Thymus (tissue), 11 donors: ENCODE measurements at regions not wholly inside any gene's neighbourhood (a gene's known extent, or its start where the extent isn't known, plus 50 kb on each side); places are given as distances from the start of the nearest gene placed in this dataset.
"Not testable (repeated sequence)": the region's sequence is repeated elsewhere in the genome, so short reads cannot be mapped to it uniquely, and the experiment has no call there.

ENCODE experiments used
- DNase-seq, 9 donors: peaks; one replicate each; pipeline ENCODE4 v3.0.0-alpha.2; 2013; ENCODE audit warnings: low spot score in 9 of 9, low read depth in 6 of 9, missing footprints in 1 of 9
- H3K27ac ChIP-seq, 2 donors: one replicate each; pipeline ENCODE4 v1.5.1; 2013; ENCODE audit warnings: control low read depth in 1 of 2, low read depth in 1 of 2, low read length in 1 of 2, mild to moderate bottlenecking in 1 of 2, moderate library complexity in 1 of 2
- H3K27me3 ChIP-seq, 2 donors: one replicate each; pipeline ENCODE4 v1.5.1; 2013; ENCODE audit warnings: low read length in 1 of 2; ENCODE audit not compliant: control insufficient read depth in 2 of 2, insufficient read depth in 1 of 2
- H3K36me3 ChIP-seq, 2 donors: one replicate each; pipeline ENCODE4 v1.5.1; 2013; ENCODE audit warnings: low read length in 1 of 2, mild to moderate bottlenecking in 1 of 2, moderate library complexity in 1 of 2; ENCODE audit not compliant: control insufficient read depth in 2 of 2, insufficient read depth in 2 of 2
- H3K4me1 ChIP-seq, 2 donors: one replicate each; pipeline ENCODE4 v1.5.1; 2013; ENCODE audit warnings: low read length in 2 of 2; ENCODE audit not compliant: control insufficient read depth in 2 of 2, insufficient read depth in 2 of 2
- H3K4me3 ChIP-seq, 2 donors: one replicate each; pipeline ENCODE4 v1.5.1; 2013; ENCODE audit warnings: low read length in 2 of 2, control low read depth in 1 of 2, mild to moderate bottlenecking in 1 of 2
- H3K9me3 ChIP-seq, 2 donors: one replicate each; pipeline ENCODE4 v1.5.1; 2013; ENCODE audit warnings: low read length in 1 of 2, mild to moderate bottlenecking in 1 of 2; ENCODE audit not compliant: control insufficient read depth in 2 of 2, insufficient read depth in 1 of 2
- WGBS: extraction: QIAGEN DNeasy Blood & Tissue Kit; methylation state at CpG from one replicate; pipeline ENCODE4 v1.1.7; 2013; 5-methylcytosine and 5-hydroxymethylcytosine counted together
- donor health status: healthy.

- H3K27me3 ChIP-seq: no peaks in the 10 kb centered on the region
- 52% methylated on average over 1 of the region's 1 CpG for WGBS
- H3K4me1 ChIP-seq: no peaks in the 10 kb centered on the region
- no peak for DNase-seq
- H3K27ac ChIP-seq: no peak overlapping the region
- peaks cover 0 to 7% of the 10 kb centered on the region in 2 donors for H3K9me3 ChIP-seq
- no peaks in the 10 kb centered on the region for H3K36me3 ChIP-seq
- H3K4me3 ChIP-seq: no peak overlapping the region
These were observed 120.2 kb upstream of the MBNL1 start for GRCh38 chr3:152148579-152148978.

- Histone ChIP-seq H3K4me3 (no peak overlapping the region), H3K36me3 (no peaks in the 10 kb centered on the region), H3K27me3 (no peaks in the 10 kb centered on the region), H3K27ac (no peak overlapping the region), H3K9me3 (peaks cover 0 to 7% of the 10 kb centered on the region in 2 donors), H3K4me1 (no peaks in the 10 kb centered on the region)
- WGBS: 93% methylated on average over 1 of the region's 1 CpG
- DNase-seq: no peak
These were observed 118.9 kb upstream of the MBNL1 start for GRCh38 chr3:152149832-152150231.

DNA sequence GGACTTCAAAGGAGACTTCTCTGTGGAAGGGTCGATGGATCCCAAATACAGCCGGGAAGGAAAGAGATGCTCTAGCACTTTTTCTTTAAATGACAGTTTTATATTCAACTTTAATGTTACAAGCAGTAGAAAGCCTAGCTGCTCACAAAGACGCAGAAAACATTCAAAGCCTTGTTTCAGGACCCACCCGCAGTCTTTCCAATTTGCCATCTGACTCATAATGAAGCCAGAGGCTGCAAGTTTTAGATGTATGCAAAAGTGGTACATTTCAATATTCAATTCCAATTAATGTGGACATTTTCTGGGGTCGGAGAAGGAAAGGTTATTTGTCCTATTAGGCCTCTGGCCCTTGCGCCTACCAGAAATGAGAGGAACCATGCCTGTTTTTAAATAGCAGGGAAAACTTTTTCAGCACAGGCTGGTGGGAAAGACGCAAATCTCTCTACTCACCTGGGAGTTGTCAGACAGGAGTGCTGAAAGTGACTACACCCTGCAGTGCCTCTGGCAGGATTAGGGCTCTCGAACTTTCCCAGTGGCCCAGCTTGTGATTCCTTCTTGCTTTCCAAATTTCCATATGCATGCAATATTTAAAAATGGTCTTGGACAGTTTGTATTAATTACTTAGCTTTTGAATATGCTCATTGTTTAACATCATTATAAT lies 117.4 kb upstream of the MBNL1 start:
- Histone ChIP-seq H3K4me3 (no peak overlapping the region), H3K9me3 (peaks cover 0 to 7% of the 10 kb centered on the region in 2 donors), H3K27me3 (no peaks in the 10 kb centered on the region), H3K4me1 (no peaks in the 10 kb centered on the region), H3K27ac (no peak overlapping the region), H3K36me3 (no peaks in the 10 kb centered on the region)
- 83% methylated on average over 8 of the region's 8 CpGs for WGBS
- DNase-seq: no peak

DNA sequence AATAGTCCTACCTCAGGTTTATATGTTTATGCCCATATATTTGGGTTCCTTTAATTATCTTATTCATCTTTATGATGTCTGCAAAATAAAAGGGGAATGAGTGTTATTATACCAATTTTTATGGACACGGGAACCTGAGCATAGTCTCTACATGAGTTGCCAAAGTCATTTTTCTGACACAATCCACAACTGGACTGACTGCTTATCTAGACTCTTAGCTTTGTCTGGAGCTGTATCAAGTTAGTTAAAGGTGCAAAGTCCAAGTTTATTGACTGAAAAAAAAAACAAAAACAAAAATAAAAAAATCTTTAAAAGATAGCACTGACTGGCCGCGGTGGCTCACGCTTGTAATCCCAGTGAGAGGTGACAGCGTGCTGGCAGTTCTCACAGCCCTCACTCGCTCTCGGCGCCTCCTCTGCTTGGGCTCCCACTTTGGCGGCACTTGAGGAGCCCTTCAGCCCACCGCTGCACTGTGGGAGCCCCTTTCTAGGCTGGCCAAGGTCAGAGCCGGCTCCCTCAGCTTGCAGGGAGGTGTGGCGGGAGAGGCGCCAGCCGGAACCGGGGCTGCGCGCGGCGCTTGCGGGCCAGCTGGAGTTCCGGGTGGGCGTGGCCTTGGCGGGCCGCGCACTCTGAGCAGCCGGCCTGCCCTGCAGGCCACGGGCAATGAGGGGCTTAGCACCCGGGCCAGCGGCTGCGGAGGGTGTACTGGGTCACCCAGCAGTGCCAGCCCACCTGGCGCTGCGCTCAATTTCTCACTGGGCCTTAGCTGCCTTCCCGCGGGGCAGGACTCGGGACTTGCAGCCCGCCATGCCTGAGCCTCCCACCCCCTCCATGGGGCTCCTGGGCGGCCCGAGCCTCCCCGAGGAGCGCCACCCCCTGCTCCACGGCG lies 116.6 kb upstream of the MBNL1 start:
- H3K9me3 ChIP-seq, DNase-seq, H3K27me3 ChIP-seq, H3K27ac ChIP-seq, H3K36me3 ChIP-seq, H3K4me1 ChIP-seq, H3K4me3 ChIP-seq: not testable (repeated sequence)
- WGBS: 98% methylated on average over 42 of the region's 42 CpGs

GRCh38 chr3:152153115-152153514 lies 115.6 kb upstream of the MBNL1 start:
- H3K27me3 ChIP-seq, H3K4me1 ChIP-seq, H3K36me3 ChIP-seq, H3K27ac ChIP-seq, DNase-seq, H3K9me3 ChIP-seq, H3K4me3 ChIP-seq: not testable (repeated sequence)
- WGBS: 97% methylated on average over 5 of the region's 5 CpGs

GRCh38 chr3:152155246-152156020 lies 113.3 kb upstream of the MBNL1 start:
- 95% methylated on average over 5 of the region's 5 CpGs for WGBS
- no peak overlapping the region for H3K4me3 ChIP-seq
- H3K9me3 ChIP-seq: peaks cover 0 to 7% of the 10 kb centered on the region in 2 donors
- no peak overlapping the region for H3K27ac ChIP-seq
- H3K36me3 ChIP-seq: no peaks in the 10 kb centered on the region
- DNase-seq: no peak
- no peaks in the 10 kb centered on the region for H3K27me3 ChIP-seq
- no peaks in the 10 kb centered on the region for H3K4me1 ChIP-seq

DNA sequence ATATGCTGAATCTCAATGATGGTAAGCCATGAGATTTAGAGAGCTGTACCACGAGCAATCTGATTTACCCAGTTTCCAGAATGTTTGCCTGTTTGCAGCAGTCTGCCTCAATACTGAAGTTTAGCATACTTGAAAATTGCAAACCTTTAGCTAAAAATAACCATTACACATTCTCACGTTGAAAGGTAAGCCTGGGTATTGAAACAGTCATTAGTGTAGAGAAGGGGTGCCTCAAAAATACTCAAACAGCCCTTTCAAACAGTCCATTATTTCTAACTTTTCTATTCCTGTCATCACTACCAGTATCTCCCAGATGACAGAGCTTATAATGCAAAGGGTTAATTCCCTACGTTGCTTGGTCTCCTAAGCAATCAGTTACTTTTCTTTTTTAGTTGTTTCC lies 111.8 kb upstream of the MBNL1 start:
- Histone ChIP-seq H3K27me3 (no peaks in the 10 kb centered on the region), H3K36me3 (no peaks in the 10 kb centered on the region), H3K9me3 (peaks cover 0 to 7% of the 10 kb centered on the region in 2 donors), H3K4me1 (no peaks in the 10 kb centered on the region), H3K4me3 (no peak overlapping the region), H3K27ac (no peak overlapping the region)
- no peak for DNase-seq
- WGBS: 94% methylated on average over 3 of the region's 3 CpGs

- no peaks in the 10 kb centered on the region for H3K36me3 ChIP-seq
- no peak overlapping the region for H3K27ac ChIP-seq
- no peaks in the 10 kb centered on the region for H3K27me3 ChIP-seq
- DNase-seq: no peak
- H3K9me3 ChIP-seq: peaks cover 0 to 4% of the 10 kb centered on the region in 2 donors
- no peak overlapping the region for H3K4me3 ChIP-seq
- H3K4me1 ChIP-seq: no peaks in the 10 kb centered on the region
These were observed 111.4 kb upstream of the MBNL1 start for GRCh38 chr3:152157337-152157736.

DNA sequence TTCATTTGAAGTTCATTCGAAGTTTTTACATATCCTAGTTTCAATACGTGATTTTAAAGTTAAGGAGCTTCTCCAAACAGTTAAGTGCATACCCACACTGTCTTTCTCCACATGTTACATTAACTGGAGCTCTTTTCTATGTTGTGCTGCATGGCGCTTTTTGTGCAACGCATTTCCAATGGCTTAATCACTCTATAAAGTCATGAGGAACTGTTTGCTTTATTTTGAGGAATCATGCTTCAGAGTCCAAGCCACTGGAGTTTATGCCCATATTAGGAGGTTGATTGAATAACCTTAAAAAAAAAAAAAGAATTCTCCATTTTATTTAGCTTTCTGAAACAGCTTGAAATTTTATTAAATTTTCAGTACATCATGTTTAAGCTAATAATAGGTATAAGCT lies 109.4 kb upstream of the MBNL1 start:
- 94% methylated on average over 4 of the region's 4 CpGs for whole genome bisulfite sequencing
- Histone ChIP-seq H3K4me3 (no peak overlapping the region), H3K36me3 (no peaks in the 10 kb centered on the region), H3K27me3 (no peaks in the 10 kb centered on the region), H3K9me3 (no peaks in the 10 kb centered on the region), H3K27ac (no peak overlapping the region), H3K4me1 (no peaks in the 10 kb centered on the region)
- DNase-seq: no peak
